AG04449 (cell line): ENCODE measurements at regions not wholly inside any gene's neighbourhood (a gene's known extent, or its start where the extent isn't known, plus 50 kb on each side); places are given as distances from the start of the nearest gene placed in this dataset.

Experiments used
- CTCF ChIA-PET: fragments of 350-600 bp; formaldehyde crosslinking; extraction: SDS; loops from one replicate; lab custom pipeline; 2021; ENCODE audit warnings: antibody characterized with exemption; lab: Yijun Ruan, JAX
- POLR2A ChIA-PET: fragments of 400-600, 350-600 bp; formaldehyde crosslinking; extraction: SDS; loops from one replicate; lab custom pipeline; 2020; ENCODE audit warnings: antibody characterized with exemption, inconsistent platforms; lab: Yijun Ruan, JAX
- DNase-seq: peaks from one replicate; pipeline ENCODE4 v3.0.0-alpha.2; 2010; ENCODE audit warnings: low read depth, low spot score
- H3K4me3 ChIP-seq: 2 replicates; pipeline ENCODE4 v1.5.1; 2011; ENCODE audit warnings: low read depth, mild to moderate bottlenecking, control low read depth, low read length
- CTCF ChIP-seq: IDR thresholded peaks from one replicate; pipeline ENCODE4 v1.5.1; 2011; ENCODE audit warnings: mild to moderate bottlenecking, moderate library complexity, low read length, control low read depth, inconsistent platforms; ENCODE audit not compliant: insufficient read depth; ENCODE audit errors: missing control alignments

GRCh38 chr13:86878781-86879180, 792.4 kb upstream of the SLITRK5 start:
- no peak for DNase-seq
- no peak overlapping the region for H3K4me3 ChIP-seq
- POLR2A ChIA-PET, result no interaction called here
- TF ChIP-seq CTCF, result no peak
- CTCF ChIA-PET, result no interaction called here

GRCh38 chr13:86881390-86881789, 789.8 kb upstream of the SLITRK5 start:
- ChIA-PET CTCF (no interaction called here), POLR2A (no interaction called here)
- no peak for TF ChIP-seq CTCF
- no peak for DNase-seq
- no peak overlapping the region for H3K4me3 ChIP-seq

GRCh38 chr13:86882107-86882506, 789.1 kb upstream of the SLITRK5 start:
- H3K4me3 ChIP-seq, result no peak overlapping the region
- ChIA-PET POLR2A (no interaction called here), CTCF (no interaction called here)

GRCh38 chr13:86882835-86883234, 788.3 kb upstream of the SLITRK5 start:
- no peak for DNase-seq
- no peak for TF ChIP-seq CTCF
- no peak overlapping the region for H3K4me3 ChIP-seq
- ChIA-PET CTCF (no interaction called here), POLR2A (no interaction called here)

More at GRCh38 chr13:86882107-86882506, 789.1 kb upstream of the SLITRK5 start:
- TF ChIP-seq CTCF, result no peak
- no peak for DNase-seq

GRCh38 chr13:86892330-86892729, 778.8 kb upstream of the SLITRK5 start:
- POLR2A ChIA-PET, result no interaction called here
- CTCF ChIA-PET, result no interaction called here
- no peak for TF ChIP-seq CTCF
- DNase-seq, result no peak
- no peak overlapping the region for H3K4me3 ChIP-seq

- TF ChIP-seq CTCF, result no peak
- ChIA-PET CTCF (no interaction called here), POLR2A (no interaction called here)
- DNase-seq, result no peak
- H3K4me3 ChIP-seq, result no peak overlapping the region
Observed at GRCh38 chr13:86900906-86901305, 770.3 kb upstream of the SLITRK5 start.
